Osteoblast (primary cell): ENCODE measurements at regions not wholly inside any gene's neighbourhood (a gene's known extent, or its start where the extent isn't known, plus 50 kb on each side); places are given as distances from the start of the nearest gene placed in this dataset.

Experiments used
- DNase-seq: peaks from one replicate; pipeline ENCODE4 v3.0.0; 2011; ENCODE audit warnings: low spot score, mixed read lengths; ENCODE audit not compliant: insufficient read length; ENCODE audit errors: missing footprints
- H2AFZ ChIP-seq: 2 replicates; pipeline ENCODE4 v1.6.0; 2011; ENCODE audit warnings: mild to moderate bottlenecking, low read length
- H3K27ac ChIP-seq: 2 replicates; pipeline ENCODE4 v1.5.1; 2011; ENCODE audit warnings: mild to moderate bottlenecking, low read depth, low read length, moderate library complexity
- H3K27me3 ChIP-seq: 2 replicates; pipeline ENCODE4 v1.6.0; 2012; ENCODE audit warnings: mild to moderate bottlenecking, control low read depth, inconsistent platforms, low read length, moderate library complexity; ENCODE audit not compliant: insufficient read depth
- H3K36me3 ChIP-seq: 2 replicates; pipeline ENCODE4 v1.5.1; 2011; ENCODE audit warnings: mild to moderate bottlenecking, low read length, control low read depth, moderate library complexity; ENCODE audit not compliant: insufficient read depth
- H3K4me1 ChIP-seq: 2 replicates; pipeline ENCODE4 v1.5.1; 2011; ENCODE audit warnings: mild to moderate bottlenecking, low read length, control low read depth, moderate library complexity; ENCODE audit not compliant: insufficient read depth
- H3K4me2 ChIP-seq: 2 replicates; pipeline ENCODE4 v1.6.0; 2011; ENCODE audit warnings: mild to moderate bottlenecking, low read length; ENCODE audit not compliant: insufficient read depth
- H3K4me3 ChIP-seq: fragments of 200-600 bp; sonication (generic); 3 replicates; pipeline ENCODE4 v1.5.1; 2012; ENCODE audit warnings: mild to moderate bottlenecking, low read length, inconsistent platforms; ENCODE audit not compliant: insufficient read depth
- H3K79me2 ChIP-seq: 2 replicates; pipeline ENCODE4 v1.6.0; 2012; ENCODE audit warnings: mild to moderate bottlenecking, low read length, control low read depth, inconsistent platforms; ENCODE audit not compliant: insufficient read depth
- H3K9me3 ChIP-seq: 2 replicates; pipeline ENCODE4 v1.5.1; 2011; ENCODE audit warnings: low read depth, low read length, control low read depth
- H4K20me1 ChIP-seq: 2 replicates; pipeline ENCODE4 v1.6.0; 2012; ENCODE audit warnings: mild to moderate bottlenecking, low read length, control low read depth; ENCODE audit not compliant: insufficient read depth
- TF ChIP-seq, protein P1 (sequence below): IDR thresholded peaks from 2 replicates; pipeline ENCODE4 v1.5.1; 2011; ENCODE audit warnings: mild to moderate bottlenecking, low read depth, low read length, moderate library complexity; ENCODE audit errors: extremely low read depth

DNA sequence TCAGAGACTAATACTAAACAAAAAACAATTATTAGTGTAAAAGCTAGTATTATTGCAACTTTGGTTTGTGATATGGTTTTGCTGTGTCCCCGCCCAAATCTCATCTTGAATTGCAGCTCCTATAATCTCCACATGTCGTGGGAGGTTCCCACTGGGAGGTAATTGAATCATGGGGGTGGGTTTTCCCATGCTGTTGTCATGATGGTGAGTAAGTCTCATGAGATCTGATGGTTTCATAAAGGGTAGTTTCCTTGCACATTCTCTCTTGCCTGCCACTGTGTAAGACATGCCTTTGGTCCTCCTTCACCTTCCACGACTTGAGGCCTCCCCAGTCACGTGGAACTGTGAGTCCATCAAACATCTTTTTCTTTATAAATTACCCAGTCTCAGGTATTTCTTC lies 325.9 kb upstream of the DAB2 start:
- Histone ChIP-seq H3K79me2 (no peaks in the 10 kb centered on the region), H3K4me2 (no peak overlapping the region), H4K20me1 (no peaks in the 10 kb centered on the region), H3K4me1 (peaks cover 5% of the 10 kb centered on the region), H3K36me3 (no peaks in the 10 kb centered on the region), H2AFZ (no peak overlapping the region), H3K4me3 (no peak overlapping the region), H3K27ac (no peak overlapping the region), H3K9me3 (no peaks in the 10 kb centered on the region), H3K27me3 (no peaks in the 10 kb centered on the region)
- TF ChIP-seq, protein P1, sequence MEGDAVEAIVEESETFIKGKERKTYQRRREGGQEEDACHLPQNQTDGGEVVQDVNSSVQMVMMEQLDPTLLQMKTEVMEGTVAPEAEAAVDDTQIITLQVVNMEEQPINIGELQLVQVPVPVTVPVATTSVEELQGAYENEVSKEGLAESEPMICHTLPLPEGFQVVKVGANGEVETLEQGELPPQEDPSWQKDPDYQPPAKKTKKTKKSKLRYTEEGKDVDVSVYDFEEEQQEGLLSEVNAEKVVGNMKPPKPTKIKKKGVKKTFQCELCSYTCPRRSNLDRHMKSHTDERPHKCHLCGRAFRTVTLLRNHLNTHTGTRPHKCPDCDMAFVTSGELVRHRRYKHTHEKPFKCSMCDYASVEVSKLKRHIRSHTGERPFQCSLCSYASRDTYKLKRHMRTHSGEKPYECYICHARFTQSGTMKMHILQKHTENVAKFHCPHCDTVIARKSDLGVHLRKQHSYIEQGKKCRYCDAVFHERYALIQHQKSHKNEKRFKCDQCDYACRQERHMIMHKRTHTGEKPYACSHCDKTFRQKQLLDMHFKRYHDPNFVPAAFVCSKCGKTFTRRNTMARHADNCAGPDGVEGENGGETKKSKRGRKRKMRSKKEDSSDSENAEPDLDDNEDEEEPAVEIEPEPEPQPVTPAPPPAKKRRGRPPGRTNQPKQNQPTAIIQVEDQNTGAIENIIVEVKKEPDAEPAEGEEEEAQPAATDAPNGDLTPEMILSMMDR, result no peak
- no peak for DNase-seq

DNA sequence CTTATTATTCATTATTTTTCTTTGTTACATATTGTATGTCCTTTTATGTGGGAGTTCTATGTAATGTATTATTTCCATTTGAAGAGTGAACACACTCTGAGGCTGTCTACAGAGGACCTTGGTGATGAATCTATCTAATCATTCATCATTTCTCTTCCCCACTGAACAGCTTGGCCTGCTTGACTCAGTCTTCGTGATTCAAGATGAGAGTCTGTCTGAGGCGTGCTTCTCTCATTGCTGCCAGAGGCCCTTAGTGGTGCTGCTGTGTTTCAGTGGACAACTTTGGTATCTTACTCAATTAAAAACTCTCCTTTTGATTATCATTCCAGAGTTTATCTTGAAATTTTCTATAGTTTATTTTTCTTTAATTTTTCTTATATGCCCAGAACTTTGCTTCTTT lies 318.1 kb upstream of the DAB2 start:
- DNase-seq, result no peak
- Histone ChIP-seq H3K27me3 (no peaks in the 10 kb centered on the region), H3K9me3 (no peaks in the 10 kb centered on the region), H4K20me1 (no peaks in the 10 kb centered on the region), H3K4me2 (no peak overlapping the region), H3K4me3 (no peak overlapping the region), H3K27ac (no peak overlapping the region), H3K4me1 (no peaks in the 10 kb centered on the region), H3K79me2 (no peaks in the 10 kb centered on the region), H3K36me3 (no peaks in the 10 kb centered on the region), H2AFZ (no peak overlapping the region)
- TF ChIP-seq, protein P1, result no peak

DNA sequence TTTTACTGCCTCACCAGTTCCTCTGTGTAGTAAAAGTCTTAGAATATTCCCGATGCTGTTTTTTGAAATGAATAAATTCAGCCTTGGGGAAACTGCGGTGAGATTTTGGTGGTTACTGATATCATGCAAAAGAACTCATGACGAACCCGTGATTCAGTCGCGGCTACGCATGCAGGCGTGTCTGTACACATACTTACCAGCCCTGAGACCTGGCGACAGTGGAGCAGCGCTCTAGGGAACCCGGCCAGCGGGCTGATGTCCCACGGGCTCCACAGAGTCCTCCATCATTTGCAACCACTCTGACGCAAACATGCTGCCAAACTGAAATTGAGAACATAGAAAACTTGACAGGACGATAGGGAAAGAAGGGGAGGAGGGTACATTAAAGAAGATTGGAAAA lies 315.6 kb upstream of the DAB2 start:
- Histone ChIP-seq H3K27ac (no peak overlapping the region), H3K4me3 (no peak overlapping the region), H3K36me3 (no peaks in the 10 kb centered on the region), H3K4me2 (no peak overlapping the region), H2AFZ (no peak overlapping the region), H3K79me2 (no peaks in the 10 kb centered on the region), H3K9me3 (no peaks in the 10 kb centered on the region), H3K27me3 (no peaks in the 10 kb centered on the region), H3K4me1 (no peaks in the 10 kb centered on the region), H4K20me1 (no peaks in the 10 kb centered on the region)
- DNase-seq, result no peak
- TF ChIP-seq, protein P1, result no peak

DNA sequence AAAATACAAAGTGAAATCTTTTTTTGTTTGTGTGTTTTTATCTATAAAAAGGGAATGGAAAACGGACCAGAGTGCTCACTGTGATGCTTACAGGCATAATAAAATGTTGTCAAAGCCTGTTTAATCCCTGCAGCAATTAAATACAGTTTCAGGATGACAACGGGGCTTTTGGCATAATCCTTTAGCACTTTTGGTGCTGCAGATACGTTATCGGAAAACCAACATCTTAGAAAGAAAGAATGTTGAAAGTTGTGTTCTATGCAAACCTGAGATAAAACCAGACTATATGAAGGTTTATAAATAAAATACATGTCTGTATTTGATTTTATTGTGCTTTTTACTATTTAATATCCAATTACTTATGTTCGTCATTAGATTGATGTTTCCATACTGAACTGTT lies 307.4 kb upstream of the DAB2 start:
- no peaks in the 10 kb centered on the region for H3K27me3 ChIP-seq
- no peaks in the 10 kb centered on the region for H3K4me1 ChIP-seq
- H3K27ac ChIP-seq, result no peak overlapping the region
- H3K36me3 ChIP-seq, result no peaks in the 10 kb centered on the region
- TF ChIP-seq, protein P1, result no peak
- no peak overlapping the region for H3K4me3 ChIP-seq
- no peaks in the 10 kb centered on the region for H4K20me1 ChIP-seq
- no peak for DNase-seq
- H2AFZ ChIP-seq, result no peak overlapping the region
- H3K4me2 ChIP-seq, result no peak overlapping the region
- H3K9me3 ChIP-seq, result no peaks in the 10 kb centered on the region
- no peaks in the 10 kb centered on the region for H3K79me2 ChIP-seq
